ENCODE measurements at regions not wholly inside any gene's neighbourhood (a gene's known extent, or its start where the extent isn't known, plus 50 kb on each side); places are given as distances from the start of the nearest gene placed in this dataset.

DNA sequence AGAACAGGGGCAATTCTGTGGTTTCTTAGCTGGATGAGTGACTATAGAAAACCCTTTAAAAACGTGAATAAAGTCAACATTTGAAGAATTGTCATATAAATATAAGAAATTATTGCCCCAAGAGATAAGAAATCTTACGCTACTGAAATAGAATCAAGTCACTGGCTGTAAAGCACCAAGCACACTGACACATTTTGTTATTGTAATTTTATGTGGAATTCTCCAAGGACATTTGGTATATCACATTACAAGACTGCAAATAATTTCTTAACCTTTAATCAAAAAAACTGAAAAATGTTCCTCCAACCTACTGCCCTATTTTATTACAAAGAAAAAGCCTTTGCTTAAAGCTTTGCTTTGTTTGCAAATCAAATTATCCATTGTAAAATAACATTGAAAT, 383.3 kb downstream of the IPMK start:
- H3K4me2 ChIP-seq = no peak overlapping the region
- H3K9me2 ChIP-seq = no peaks in the 10 kb centered on the region
- H3K4me3 ChIP-seq (ENCODE audit: low read depth in 2 of 2, low read length in 1 of 2) = no peak overlapping the region
- WGBS (ENCODE audit: low lambda C conversion rate) = 31% methylated on average over 2 of the region's 2 CpGs
- no peak overlapping the region for H2AFZ ChIP-seq (ENCODE audit: low read depth)
- no peaks in the 10 kb centered on the region for H3K36me3 ChIP-seq (replicated peaks in 1 of 2; ENCODE audit: control insufficient read depth in 1 of 2, insufficient read depth in 2 of 2, low read length in 1 of 2)
- H3K79me2 ChIP-seq (ENCODE audit: insufficient read depth) = no peaks in the 10 kb centered on the region
- H3F3A ChIP-seq (replicated peaks; ENCODE audit: insufficient read depth) = no peaks in the 10 kb centered on the region
- no peak overlapping the region for H3K27ac ChIP-seq (ENCODE audit: low read depth in 2 of 2, low read length in 1 of 2)
- no peaks in the 10 kb centered on the region for H3K27me3 ChIP-seq (ENCODE audit: insufficient read depth)
- no peak for DNase-seq
- CTCF ChIA-PET = interaction anchor here (0.7 kb wide), 1 partner anchor 293 kb away, joined by 3 read pairs; no protein-coding TSS in a partner anchor
- no peaks in the 10 kb centered on the region for H4K20me1 ChIP-seq (ENCODE audit: insufficient read depth)
- H3K9ac ChIP-seq = no peak overlapping the region
- H3K9me3 ChIP-seq = no peaks in the 10 kb centered on the region
- POLR2A ChIA-PET = no interaction called here
- H3K4me1 ChIP-seq (ENCODE audit: control insufficient read depth in 1 of 2, insufficient read depth in 2 of 2, low read depth in 1 of 2, low read length in 1 of 2) = no peaks in the 10 kb centered on the region
- TF ChIP-seq MAX (IDR thresholded peaks at IDR 0.05; ENCODE audit: low read depth) = no peak
- no peak for TF ChIP-seq FOSL2 (IDR thresholded peaks at IDR 0.05; ENCODE audit: borderline replicate concordance, low read depth)
- TF ChIP-seq EP300 (IDR thresholded peaks at IDR 0.05; ENCODE audit: borderline replicate concordance in 1 of 2, low read depth in 1 of 2, low read length in 1 of 2) = no peak
- TF ChIP-seq YY1 (IDR thresholded peaks at IDR 0.05; ENCODE audit: low read depth) = no peak
- no peak for TF ChIP-seq RCOR1 (IDR thresholded peaks at IDR 0.05; ENCODE audit: low read length)
- no peak for TF ChIP-seq MXI1 (IDR thresholded peaks at IDR 0.05; ENCODE audit: low read depth, low read length)
- TF ChIP-seq, protein P1, sequence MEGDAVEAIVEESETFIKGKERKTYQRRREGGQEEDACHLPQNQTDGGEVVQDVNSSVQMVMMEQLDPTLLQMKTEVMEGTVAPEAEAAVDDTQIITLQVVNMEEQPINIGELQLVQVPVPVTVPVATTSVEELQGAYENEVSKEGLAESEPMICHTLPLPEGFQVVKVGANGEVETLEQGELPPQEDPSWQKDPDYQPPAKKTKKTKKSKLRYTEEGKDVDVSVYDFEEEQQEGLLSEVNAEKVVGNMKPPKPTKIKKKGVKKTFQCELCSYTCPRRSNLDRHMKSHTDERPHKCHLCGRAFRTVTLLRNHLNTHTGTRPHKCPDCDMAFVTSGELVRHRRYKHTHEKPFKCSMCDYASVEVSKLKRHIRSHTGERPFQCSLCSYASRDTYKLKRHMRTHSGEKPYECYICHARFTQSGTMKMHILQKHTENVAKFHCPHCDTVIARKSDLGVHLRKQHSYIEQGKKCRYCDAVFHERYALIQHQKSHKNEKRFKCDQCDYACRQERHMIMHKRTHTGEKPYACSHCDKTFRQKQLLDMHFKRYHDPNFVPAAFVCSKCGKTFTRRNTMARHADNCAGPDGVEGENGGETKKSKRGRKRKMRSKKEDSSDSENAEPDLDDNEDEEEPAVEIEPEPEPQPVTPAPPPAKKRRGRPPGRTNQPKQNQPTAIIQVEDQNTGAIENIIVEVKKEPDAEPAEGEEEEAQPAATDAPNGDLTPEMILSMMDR (IDR thresholded peaks at IDR 0.05) = no peak
- no peak for TF ChIP-seq GATA2 (CRISPR knock-in tag; IDR thresholded peaks at IDR 0.05)
- TF ChIP-seq POLR2AphosphoS5 (IDR thresholded peaks at IDR 0.05; ENCODE audit: low read depth, low read length) = no peak
- no peak for TF ChIP-seq FOXJ3 (CRISPR knock-in tag; IDR thresholded peaks at IDR 0.05)
- TF ChIP-seq ELF1 (IDR thresholded peaks at IDR 0.05) = no peak
- TF ChIP-seq, protein P2, sequence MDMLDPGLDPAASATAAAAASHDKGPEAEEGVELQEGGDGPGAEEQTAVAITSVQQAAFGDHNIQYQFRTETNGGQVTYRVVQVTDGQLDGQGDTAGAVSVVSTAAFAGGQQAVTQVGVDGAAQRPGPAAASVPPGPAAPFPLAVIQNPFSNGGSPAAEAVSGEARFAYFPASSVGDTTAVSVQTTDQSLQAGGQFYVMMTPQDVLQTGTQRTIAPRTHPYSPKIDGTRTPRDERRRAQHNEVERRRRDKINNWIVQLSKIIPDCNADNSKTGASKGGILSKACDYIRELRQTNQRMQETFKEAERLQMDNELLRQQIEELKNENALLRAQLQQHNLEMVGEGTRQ (IDR thresholded peaks at IDR 0.05; ENCODE audit: borderline replicate concordance, low read depth, low read length) = no peak

DNA sequence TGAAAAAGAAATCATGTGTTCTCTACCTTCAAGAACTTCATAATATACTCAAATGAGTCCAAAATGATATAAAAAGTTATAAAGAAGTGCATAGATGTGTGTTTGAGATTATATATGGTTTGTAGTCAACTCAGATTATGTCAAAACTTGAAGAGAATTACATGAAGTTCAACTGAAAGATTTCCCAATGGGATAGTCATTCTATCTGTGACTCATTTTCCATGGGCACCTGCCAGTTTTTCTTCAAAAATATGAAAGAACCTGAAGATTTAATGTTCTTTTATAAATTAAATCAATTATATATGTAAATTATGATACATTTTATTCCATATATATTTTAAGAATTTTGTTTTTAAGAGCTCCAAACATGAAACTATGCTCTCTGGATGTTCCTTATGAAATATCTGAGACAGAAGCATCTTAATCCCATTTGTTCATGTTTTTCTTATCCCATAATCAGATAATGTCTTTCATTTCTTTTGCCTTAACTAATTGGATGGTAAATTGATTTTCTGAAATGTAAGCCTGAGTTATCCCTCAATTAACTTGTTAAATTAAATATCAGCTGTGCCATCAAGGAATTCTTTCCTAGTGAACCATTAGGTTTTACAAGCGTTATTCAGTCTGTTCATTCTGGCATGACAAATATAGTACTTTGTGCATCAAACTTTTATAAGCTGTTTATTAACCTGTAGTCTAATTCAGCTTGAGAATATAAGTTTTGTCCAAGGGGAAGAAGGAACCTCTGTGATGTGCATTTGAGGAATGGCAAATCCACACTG, 387.1 kb downstream of the IPMK start:
- Histone ChIP-seq H3K4me2 (no peak overlapping the region), H3K9me2 (no peaks in the 10 kb centered on the region), H3K27ac (ENCODE audit: low read depth in 2 of 2, low read length in 1 of 2) (no peak overlapping the region), H3F3A (replicated peaks; ENCODE audit: insufficient read depth) (no peaks in the 10 kb centered on the region), H3K9ac (no peak overlapping the region), H3K4me3 (ENCODE audit: low read depth in 2 of 2, low read length in 1 of 2) (no peak overlapping the region), H3K9me3 (no peaks in the 10 kb centered on the region), H3K4me1 (ENCODE audit: control insufficient read depth in 1 of 2, insufficient read depth in 2 of 2, low read depth in 1 of 2, low read length in 1 of 2) (no peaks in the 10 kb centered on the region), H2AFZ (ENCODE audit: low read depth) (no peak overlapping the region), H3K36me3 (replicated peaks in 1 of 2; ENCODE audit: control insufficient read depth in 1 of 2, insufficient read depth in 2 of 2, low read length in 1 of 2) (no peaks in the 10 kb centered on the region), H3K79me2 (ENCODE audit: insufficient read depth) (no peaks in the 10 kb centered on the region), H3K27me3 (ENCODE audit: insufficient read depth) (no peaks in the 10 kb centered on the region), H4K20me1 (ENCODE audit: insufficient read depth) (no peaks in the 10 kb centered on the region)
- 6% methylated on average over 1 of the region's 1 CpG for WGBS (ENCODE audit: low lambda C conversion rate)
- ChIA-PET CTCF (no interaction called here), POLR2A (no interaction called here)
- DNase-seq = no peak
- TF ChIP-seq MEF2A (IDR thresholded peaks at IDR 0.05; ENCODE audit: borderline replicate concordance, low read depth) (no peak), RFX5 (IDR thresholded peaks at IDR 0.05; ENCODE audit: low read length) (no peak), TCF12 (IDR thresholded peaks at IDR 0.05) (no peak), SMC3 (IDR thresholded peaks at IDR 0.05; ENCODE audit: low read depth, low read length) (no peak), EP300 (IDR thresholded peaks at IDR 0.05; ENCODE audit: borderline replicate concordance in 1 of 2, low read depth in 1 of 2, low read length in 1 of 2) (no peak), NRF1 (IDR thresholded peaks at IDR 0.05; ENCODE audit: low read depth, low read length) (no peak), JUND (IDR thresholded peaks at IDR 0.05) (no peak)
- TF ChIP-seq, protein P3, sequence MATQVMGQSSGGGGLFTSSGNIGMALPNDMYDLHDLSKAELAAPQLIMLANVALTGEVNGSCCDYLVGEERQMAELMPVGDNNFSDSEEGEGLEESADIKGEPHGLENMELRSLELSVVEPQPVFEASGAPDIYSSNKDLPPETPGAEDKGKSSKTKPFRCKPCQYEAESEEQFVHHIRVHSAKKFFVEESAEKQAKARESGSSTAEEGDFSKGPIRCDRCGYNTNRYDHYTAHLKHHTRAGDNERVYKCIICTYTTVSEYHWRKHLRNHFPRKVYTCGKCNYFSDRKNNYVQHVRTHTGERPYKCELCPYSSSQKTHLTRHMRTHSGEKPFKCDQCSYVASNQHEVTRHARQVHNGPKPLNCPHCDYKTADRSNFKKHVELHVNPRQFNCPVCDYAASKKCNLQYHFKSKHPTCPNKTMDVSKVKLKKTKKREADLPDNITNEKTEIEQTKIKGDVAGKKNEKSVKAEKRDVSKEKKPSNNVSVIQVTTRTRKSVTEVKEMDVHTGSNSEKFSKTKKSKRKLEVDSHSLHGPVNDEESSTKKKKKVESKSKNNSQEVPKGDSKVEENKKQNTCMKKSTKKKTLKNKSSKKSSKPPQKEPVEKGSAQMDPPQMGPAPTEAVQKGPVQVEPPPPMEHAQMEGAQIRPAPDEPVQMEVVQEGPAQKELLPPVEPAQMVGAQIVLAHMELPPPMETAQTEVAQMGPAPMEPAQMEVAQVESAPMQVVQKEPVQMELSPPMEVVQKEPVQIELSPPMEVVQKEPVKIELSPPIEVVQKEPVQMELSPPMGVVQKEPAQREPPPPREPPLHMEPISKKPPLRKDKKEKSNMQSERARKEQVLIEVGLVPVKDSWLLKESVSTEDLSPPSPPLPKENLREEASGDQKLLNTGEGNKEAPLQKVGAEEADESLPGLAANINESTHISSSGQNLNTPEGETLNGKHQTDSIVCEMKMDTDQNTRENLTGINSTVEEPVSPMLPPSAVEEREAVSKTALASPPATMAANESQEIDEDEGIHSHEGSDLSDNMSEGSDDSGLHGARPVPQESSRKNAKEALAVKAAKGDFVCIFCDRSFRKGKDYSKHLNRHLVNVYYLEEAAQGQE (IDR thresholded peaks at IDR 0.05; ENCODE audit: low read depth, low read length) = no peak
- TF ChIP-seq, protein P4, sequence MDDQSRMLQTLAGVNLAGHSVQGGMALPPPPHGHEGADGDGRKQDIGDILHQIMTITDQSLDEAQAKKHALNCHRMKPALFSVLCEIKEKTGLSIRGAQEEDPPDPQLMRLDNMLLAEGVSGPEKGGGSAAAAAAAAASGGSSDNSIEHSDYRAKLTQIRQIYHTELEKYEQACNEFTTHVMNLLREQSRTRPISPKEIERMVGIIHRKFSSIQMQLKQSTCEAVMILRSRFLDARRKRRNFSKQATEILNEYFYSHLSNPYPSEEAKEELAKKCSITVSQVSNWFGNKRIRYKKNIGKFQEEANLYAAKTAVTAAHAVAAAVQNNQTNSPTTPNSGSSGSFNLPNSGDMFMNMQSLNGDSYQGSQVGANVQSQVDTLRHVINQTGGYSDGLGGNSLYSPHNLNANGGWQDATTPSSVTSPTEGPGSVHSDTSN (IDR thresholded peaks at IDR 0.05) = no peak
- TF ChIP-seq, protein P2 (IDR thresholded peaks at IDR 0.05; ENCODE audit: borderline replicate concordance, low read depth, low read length) = no peak
